GM19240 (cell line): ENCODE measurements at regions not wholly inside any gene's neighbourhood (a gene's known extent, or its start where the extent isn't known, plus 50 kb on each side); places are given as distances from the start of the nearest gene placed in this dataset.
A peak's percentile ranks its signal among the peaks of the same experiment; 100 is the strongest.
"Not testable (repeated sequence)": the region's sequence is repeated elsewhere in the genome, so short reads cannot be mapped to it uniquely, and the experiment has no call there.

ENCODE experiments used
- DNase-seq: peaks from one replicate; pipeline ENCODE4 v3.0.0; 2011; ENCODE audit warnings: low spot score; ENCODE audit not compliant: insufficient read length

DNA sequence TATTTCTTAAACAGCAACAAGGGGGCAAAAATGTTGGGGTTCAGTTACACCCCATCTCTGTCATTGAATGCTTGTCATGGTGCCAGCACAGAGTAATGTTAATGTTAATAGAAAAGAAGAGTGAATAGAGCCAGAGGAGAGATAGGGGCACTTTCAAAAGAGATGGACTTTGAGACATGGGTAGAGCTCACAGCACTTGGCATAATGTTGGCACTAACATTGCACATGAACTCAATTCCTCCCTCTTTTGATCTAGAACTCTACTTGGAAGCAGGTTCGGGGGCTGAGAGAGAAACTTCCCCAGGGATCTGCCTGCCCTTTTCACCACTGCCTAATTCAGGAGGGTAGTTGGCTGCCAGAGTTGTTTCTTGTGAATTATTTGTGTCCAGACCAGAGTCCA, 188.0 kb upstream of the ADRA1D start:
- DNase-seq, result no peak

GRCh38 chr20:4435671-4436455, 186.8 kb upstream of the ADRA1D start:
- no peak for DNase-seq

GRCh38 chr20:4435225-4435624, 186.1 kb upstream of the ADRA1D start:
- DNase-seq, result no peak

DNA sequence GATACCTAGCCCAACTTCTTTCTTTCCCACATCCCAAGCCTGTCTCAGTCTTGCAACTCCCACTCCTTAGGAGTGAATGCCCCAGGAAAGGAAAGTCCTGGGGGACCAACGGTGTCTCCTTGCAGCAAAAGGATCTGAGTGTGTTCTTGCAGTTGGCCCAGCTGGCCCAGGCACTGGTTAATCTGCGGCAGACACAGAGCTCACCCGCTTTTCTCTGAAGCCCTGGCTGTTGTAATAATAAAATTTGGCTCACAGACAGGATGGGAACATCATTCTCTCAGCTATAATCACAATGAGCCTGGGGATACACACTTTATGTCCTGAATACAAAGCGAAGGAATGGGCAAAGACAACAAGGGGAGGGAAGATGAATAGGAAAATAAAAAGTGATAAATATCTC, 185.6 kb upstream of the ADRA1D start:
- no peak for DNase-seq

- no peak for DNase-seq
These were observed 182.4 kb upstream of the ADRA1D start for GRCh38 chr20:4431446-4431845.

DNA sequence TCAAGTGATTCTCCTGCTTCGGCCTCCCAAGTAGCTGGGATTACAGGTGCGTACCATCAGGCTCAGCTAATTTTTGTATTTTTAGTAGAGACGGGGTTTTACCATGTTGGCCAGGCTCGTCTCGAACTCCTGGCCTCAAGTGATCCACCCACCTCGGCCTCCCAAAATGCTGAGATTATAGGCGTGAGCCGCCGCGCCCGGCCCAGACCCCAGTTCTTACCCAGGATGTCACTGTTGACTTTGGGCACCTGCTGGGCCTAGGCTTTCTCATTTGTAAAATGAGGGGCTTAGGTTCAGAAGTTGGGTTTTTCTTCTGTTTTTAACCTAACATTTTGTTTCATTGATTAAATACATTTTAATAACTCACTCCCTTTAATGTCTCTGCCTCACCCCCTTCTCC, 181.7 kb upstream of the ADRA1D start:
- DNase-seq, result not testable (repeated sequence)

DNA sequence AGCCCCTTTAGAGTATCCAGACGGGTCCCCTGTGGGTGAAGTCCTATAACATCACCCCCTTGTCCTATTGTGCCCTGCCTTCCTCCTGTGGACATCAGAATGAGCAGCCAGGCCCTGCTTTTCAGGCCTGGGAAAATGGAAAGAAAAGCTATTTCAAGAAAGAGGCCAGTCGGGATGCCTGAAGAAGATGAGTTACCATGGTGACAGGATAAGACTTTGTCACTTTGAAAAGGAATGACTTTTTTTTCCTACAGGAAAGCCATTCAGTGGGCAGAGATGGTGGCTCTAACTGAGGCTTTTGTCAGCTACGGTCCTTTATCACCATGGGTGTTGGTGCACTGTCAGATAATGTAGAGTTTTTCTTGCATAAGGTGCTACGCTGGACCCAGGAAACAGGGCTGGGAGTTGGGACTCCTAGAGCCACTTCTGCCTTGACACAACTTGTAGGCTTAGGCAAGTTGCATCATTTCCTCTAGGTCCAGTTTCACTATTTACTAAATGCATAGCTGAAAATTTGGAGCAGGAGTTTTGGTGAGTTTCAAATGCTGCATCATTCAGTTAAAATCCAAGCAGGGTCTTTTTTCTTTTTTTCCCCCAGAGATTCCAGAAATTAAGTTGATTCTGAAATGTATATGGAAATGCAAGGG, 179.0 kb upstream of the ADRA1D start:
- DNase-seq, result no peak

- no peak for DNase-seq
These were observed 169.1 kb upstream of the ADRA1D start for GRCh38 chr20:4418141-4418540.

- DNase-seq, result no peak
These were observed 166.2 kb upstream of the ADRA1D start for GRCh38 chr20:4415281-4415680.

- no peak for DNase-seq
These were observed 164.4 kb upstream of the ADRA1D start for GRCh38 chr20:4413314-4414049.

GRCh38 chr20:4412216-4412615, 163.1 kb upstream of the ADRA1D start:
- no peak for DNase-seq

DNA sequence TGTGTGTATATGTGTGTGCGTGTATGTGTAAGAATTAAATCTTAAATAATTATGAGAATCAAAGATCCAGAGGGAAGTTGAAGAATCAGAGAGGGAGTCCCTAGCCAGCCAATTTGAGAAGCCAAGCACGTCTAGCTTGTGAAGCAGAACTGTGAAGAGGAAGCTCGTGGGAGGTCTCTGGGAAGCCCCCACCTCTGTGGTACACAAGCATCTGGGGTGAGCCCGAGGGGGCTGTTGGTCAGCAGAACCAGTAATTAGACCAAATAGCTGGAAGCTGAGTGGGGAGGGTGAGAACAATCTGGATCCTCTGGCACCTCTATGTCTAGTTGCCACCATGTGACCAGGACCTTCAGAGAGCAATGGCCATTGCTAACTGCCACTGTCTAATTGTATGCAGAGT, 162.7 kb upstream of the ADRA1D start:
- DNase-seq, result no peak

GRCh38 chr20:4406627-4407026, 157.5 kb upstream of the ADRA1D start:
- DNase-seq, result no peak

DNA sequence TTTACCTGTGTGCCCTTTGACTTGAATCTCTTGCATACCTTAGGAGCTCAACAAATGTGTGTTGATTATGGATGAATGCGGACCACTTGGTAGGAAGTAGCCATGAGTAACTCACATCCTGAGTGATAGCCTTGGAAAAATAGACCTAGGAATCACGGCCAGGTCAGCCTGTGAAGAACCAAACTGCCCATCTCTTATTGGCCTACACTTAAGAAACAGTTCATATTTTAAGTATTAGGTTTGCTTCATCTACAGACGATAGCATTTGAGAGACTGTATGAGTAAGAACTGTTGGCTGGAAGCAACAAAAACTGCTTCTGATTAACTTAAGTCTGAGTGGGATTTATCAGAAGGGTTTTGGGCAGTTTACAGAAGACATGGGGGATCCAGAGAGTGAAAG, 152.5 kb upstream of the ADRA1D start:
- DNase-seq, result no peak

GRCh38 chr20:4384961-4385360, 135.9 kb upstream of the ADRA1D start:
- DNase-seq, result no peak

GRCh38 chr20:4383961-4384360, 134.9 kb upstream of the ADRA1D start:
- DNase-seq, result no peak

DNA sequence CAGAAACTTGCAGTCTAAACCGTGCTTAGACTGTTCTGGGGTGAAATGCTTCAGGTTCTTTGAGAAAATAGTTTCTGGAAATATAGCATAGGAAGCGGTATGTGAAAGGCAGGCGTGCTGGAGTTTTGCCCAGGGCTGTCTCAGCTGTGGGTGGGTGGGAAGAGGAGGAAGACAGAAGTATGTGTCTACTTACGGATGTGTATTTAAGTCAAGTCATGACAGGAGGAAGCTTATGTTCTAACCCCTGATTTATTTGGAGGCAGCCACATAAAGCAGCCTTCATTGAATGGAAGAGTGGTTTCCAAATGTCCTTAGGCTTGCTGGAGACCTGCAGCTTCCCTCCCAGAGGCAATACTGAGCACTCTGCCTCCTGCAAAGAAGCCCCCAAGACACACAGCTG, 126.8 kb upstream of the ADRA1D start:
- DNase-seq, result no peak

DNA sequence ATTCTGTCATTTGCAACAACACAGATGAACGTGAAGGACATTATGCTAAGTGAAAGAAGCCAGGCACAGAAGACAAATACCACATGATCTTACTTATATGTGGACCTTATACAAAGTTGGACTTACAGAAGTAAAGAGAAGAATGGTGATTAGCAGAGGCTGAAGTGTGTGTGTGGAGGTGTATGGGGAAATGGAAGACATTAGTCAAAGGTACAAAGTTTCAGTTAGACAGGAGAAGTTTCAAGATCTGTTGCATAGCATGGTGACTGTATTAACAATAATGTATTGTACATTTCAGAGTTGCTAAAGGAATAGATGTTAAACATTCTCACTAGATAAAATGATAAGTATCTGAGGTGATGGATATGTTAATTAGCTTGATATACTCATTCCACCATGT, 124.4 kb upstream of the ADRA1D start:
- no peak for DNase-seq

DNA sequence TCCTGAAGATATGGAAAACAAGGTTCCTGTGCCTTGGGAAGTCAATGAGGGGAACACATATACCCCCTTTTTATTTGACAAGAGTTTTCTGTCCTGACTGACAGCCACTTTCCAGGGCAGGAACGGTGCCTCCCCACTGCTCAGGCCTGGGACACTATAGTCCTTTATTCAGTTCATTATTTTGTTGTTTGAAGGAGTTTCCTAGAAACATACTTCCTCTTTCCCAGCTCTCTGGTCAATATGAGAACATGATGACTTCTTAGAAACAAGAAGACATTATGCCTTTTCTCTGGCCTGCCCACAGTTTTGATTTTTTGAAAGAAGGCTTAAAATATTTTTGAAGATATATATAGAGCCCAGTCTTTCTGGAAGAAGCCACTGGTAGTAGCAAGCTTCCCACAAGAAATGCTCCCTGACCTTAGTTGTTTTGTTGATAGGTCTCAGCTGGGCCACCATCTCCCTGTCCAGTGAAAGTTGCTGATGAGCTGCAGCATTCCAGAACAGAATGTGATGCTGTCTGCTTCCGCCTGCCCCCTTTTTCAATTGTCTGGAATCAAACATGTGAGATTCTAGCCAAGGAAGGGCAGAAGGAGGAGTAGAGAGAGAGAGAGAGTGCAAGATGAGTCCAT, 122.7 kb upstream of the ADRA1D start:
- no peak for DNase-seq

- DNase-seq, result no peak
These were observed 121.8 kb upstream of the ADRA1D start for GRCh38 chr20:4370851-4371250.

DNA sequence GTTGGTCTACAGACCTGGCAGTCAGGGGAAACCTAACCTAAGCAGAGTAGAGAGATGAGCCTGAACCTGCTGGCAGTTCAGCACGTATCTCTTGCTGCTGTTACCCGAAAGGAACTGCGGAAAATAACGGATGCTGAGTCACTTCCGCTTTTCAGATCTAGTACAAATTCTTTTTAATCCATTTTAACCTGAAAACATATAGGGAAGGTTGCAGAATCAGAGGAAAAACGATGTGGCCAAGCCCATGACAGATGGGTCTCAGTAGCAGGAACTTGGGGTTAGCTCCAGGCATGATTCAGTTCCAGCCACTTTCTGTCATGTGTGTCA, 120.7 kb upstream of the ADRA1D start:
- peak; percentile 13 for DNase-seq

GRCh38 chr20:4369119-4369797, 120.2 kb upstream of the ADRA1D start:
- no peak for DNase-seq
